ENCODE measurements at regions not wholly inside any gene's neighbourhood (a gene's known extent, or its start where the extent isn't known, plus 50 kb on each side); places are given as distances from the start of the nearest gene placed in this dataset.

- no peaks in the 10 kb centered on the region for H3K9me3 Mint-ChIP-seq (ENCODE audit: unreplicated experiment)
- H4K20me1 ChIP-seq (ENCODE audit: insufficient read depth, low read length) = no peaks in the 10 kb centered on the region
- H3K9ac ChIP-seq (ENCODE audit: low read length) = no peak overlapping the region
- H3K27me3 Mint-ChIP-seq (ENCODE audit: low read depth, unreplicated experiment) = peaks cover 6% of the 10 kb centered on the region
- no peak overlapping the region for H3K4me3 Mint-ChIP-seq (ENCODE audit: unreplicated experiment)
- H3K36me3 Mint-ChIP-seq (ENCODE audit: low read depth, unreplicated experiment) = no peaks in the 10 kb centered on the region
- H3K79me2 ChIP-seq (ENCODE audit: insufficient read depth, low read length) = no peaks in the 10 kb centered on the region
- no peaks in the 10 kb centered on the region for H3K27me3 ChIP-seq (ENCODE audit: insufficient read depth, low read length)
- FAIRE-seq (no peak), DNase-seq (ENCODE audit: low read depth) (no peak)
- no peak overlapping the region for H3K27ac ChIP-seq (ENCODE audit: low read depth, low read length)
- no peak overlapping the region for H3K27ac Mint-ChIP-seq (ENCODE audit: unreplicated experiment)
- no peaks in the 10 kb centered on the region for H3K4me1 ChIP-seq (ENCODE audit: insufficient read depth, low read length)
- no peaks in the 10 kb centered on the region for H3K4me1 Mint-ChIP-seq (ENCODE audit: low read depth, unreplicated experiment)
- H2AFZ ChIP-seq (ENCODE audit: low read depth, low read length) = no peak overlapping the region
- no peak overlapping the region for H3K4me3 ChIP-seq (ENCODE audit: insufficient read depth, low read depth, low read length)
- no peaks in the 10 kb centered on the region for H3K36me3 ChIP-seq (ENCODE audit: insufficient read depth, low read length)
- H3K9me3 ChIP-seq (ENCODE audit: insufficient read depth, low read depth, low read length) = peaks cover 3% of the 10 kb centered on the region
- no peak overlapping the region for H3K4me2 ChIP-seq (ENCODE audit: low read length)
- TF ChIP-seq CTCF (IDR thresholded peaks at IDR 0.05; ENCODE audit: insufficient read depth, low read depth, low read length) (no peak), EZH2 (IDR thresholded peaks at IDR 0.05; ENCODE audit: insufficient read depth, low read length) (no peak)
These were observed 160.0 kb upstream of the RALGAPA2 start for GRCh38 chr20:20872428-20872827.

DNA sequence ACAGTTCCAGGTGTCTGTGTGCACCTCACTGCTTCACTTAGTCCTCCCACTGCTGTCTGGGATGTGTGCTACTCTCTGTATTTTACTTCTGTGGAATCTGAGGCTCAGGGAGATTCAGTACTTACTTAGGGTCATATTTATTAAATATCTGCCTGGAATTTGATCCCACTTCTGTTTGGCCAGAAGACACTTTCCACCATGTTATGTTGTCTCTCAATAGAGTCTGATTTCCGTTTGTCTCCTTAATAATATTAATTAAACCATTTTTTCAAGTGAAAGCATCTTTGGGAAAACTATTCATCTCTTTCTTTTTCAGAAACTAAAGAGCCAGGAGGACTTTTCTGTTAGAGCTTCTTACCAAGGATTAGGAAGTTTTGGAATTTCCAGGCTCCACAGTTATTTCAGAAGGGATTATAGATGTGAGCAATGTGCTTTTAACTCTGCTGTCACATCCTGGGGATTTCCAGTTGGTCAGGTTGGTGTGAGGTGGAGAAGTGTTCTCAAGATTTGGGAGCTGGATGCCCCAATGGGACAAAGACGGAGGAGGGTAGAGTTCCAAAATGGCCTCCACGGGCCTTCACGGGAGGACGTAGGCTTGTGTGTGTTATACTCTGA lies 156.8 kb upstream of the RALGAPA2 start:
- H3K27me3 Mint-ChIP-seq (ENCODE audit: low read depth, unreplicated experiment) = peaks cover 6% of the 10 kb centered on the region
- Histone ChIP-seq H3K9ac (ENCODE audit: low read length) (no peak overlapping the region), H3K9me3 (ENCODE audit: insufficient read depth, low read depth, low read length) (no peaks in the 10 kb centered on the region), H3K27me3 (ENCODE audit: insufficient read depth, low read length) (no peaks in the 10 kb centered on the region), H3K4me3 (ENCODE audit: insufficient read depth, low read depth, low read length) (no peak overlapping the region), H2AFZ (ENCODE audit: low read depth, low read length) (no peak overlapping the region), H3K27ac (ENCODE audit: low read depth, low read length) (no peak overlapping the region), H3K4me1 (ENCODE audit: insufficient read depth, low read length) (no peaks in the 10 kb centered on the region), H3K79me2 (ENCODE audit: insufficient read depth, low read length) (no peaks in the 10 kb centered on the region), H3K4me2 (ENCODE audit: low read length) (no peak overlapping the region), H4K20me1 (ENCODE audit: insufficient read depth, low read length) (no peaks in the 10 kb centered on the region), H3K36me3 (ENCODE audit: insufficient read depth, low read length) (no peaks in the 10 kb centered on the region)
- H3K4me3 Mint-ChIP-seq (ENCODE audit: unreplicated experiment) = no peak overlapping the region
- H3K4me1 Mint-ChIP-seq (ENCODE audit: low read depth, unreplicated experiment) = no peaks in the 10 kb centered on the region
- DNase-seq (ENCODE audit: low read depth) (no peak), FAIRE-seq (no peak)
- H3K9me3 Mint-ChIP-seq (ENCODE audit: unreplicated experiment) = no peaks in the 10 kb centered on the region
- no peak overlapping the region for H3K27ac Mint-ChIP-seq (ENCODE audit: unreplicated experiment)
- no peaks in the 10 kb centered on the region for H3K36me3 Mint-ChIP-seq (ENCODE audit: low read depth, unreplicated experiment)
- TF ChIP-seq CTCF (IDR thresholded peaks at IDR 0.05; ENCODE audit: insufficient read depth, low read depth, low read length) (no peak), EZH2 (IDR thresholded peaks at IDR 0.05; ENCODE audit: insufficient read depth, low read length) (no peak)

DNA sequence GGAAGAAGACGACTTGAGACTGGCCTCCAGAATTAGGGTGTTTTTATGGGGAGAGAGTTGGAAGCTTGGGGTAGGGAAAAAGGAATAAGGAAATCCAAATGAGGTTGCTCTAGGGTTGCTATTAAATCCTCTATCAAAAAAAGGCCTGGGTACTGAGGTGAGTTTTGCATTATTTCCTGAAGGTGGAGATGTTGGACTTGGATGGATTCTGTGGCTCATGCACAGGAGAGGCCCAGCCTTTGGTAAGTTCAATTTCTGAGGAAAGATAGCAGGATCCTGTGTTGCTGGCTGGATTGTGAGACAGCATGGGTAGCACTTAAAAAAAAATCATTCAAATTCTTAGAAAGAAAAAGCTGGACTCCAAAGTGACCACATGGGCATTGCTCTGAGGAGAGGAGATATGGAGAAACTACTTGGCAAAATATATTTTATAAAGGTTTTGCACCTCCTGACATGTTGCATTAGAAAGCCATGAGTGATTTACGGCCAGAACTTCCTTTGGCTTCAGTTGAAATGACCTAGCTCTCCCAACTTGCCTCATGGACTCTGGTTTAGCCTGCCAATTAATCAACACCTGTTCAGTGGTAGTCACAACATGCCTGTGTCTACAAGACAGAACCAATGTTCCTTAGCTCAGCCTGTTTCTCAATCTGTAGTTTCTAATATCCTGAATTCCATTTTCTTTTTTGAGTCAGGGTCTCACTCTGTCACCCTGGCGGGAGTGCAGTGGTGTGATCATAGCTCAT lies 152.1 kb upstream of the RALGAPA2 start:
- Histone ChIP-seq H3K4me1 (ENCODE audit: insufficient read depth, low read length) (no peaks in the 10 kb centered on the region), H3K9ac (ENCODE audit: low read length) (no peak overlapping the region), H2AFZ (ENCODE audit: low read depth, low read length) (no peak overlapping the region), H3K4me3 (ENCODE audit: insufficient read depth, low read depth, low read length) (no peak overlapping the region), H3K36me3 (ENCODE audit: insufficient read depth, low read length) (no peaks in the 10 kb centered on the region), H3K79me2 (ENCODE audit: insufficient read depth, low read length) (no peaks in the 10 kb centered on the region), H3K9me3 (ENCODE audit: insufficient read depth, low read depth, low read length) (no peaks in the 10 kb centered on the region), H3K27me3 (ENCODE audit: insufficient read depth, low read length) (no peaks in the 10 kb centered on the region), H3K27ac (ENCODE audit: low read depth, low read length) (no peak overlapping the region), H4K20me1 (ENCODE audit: insufficient read depth, low read length) (no peaks in the 10 kb centered on the region), H3K4me2 (ENCODE audit: low read length) (no peak overlapping the region)
- DNase-seq (ENCODE audit: low read depth) (no peak), FAIRE-seq (no peak)
- Mint-ChIP-seq H3K4me1 (ENCODE audit: low read depth, unreplicated experiment) (peaks cover 5% of the 10 kb centered on the region), H3K36me3 (ENCODE audit: low read depth, unreplicated experiment) (no peaks in the 10 kb centered on the region), H3K4me3 (ENCODE audit: unreplicated experiment) (no peak overlapping the region), H3K27me3 (ENCODE audit: low read depth, unreplicated experiment) (peaks cover 19% of the 10 kb centered on the region), H3K27ac (ENCODE audit: unreplicated experiment) (no peak overlapping the region), H3K9me3 (ENCODE audit: unreplicated experiment) (no peaks in the 10 kb centered on the region)
- TF ChIP-seq CTCF (IDR thresholded peaks at IDR 0.05; ENCODE audit: insufficient read depth, low read depth, low read length) (no peak), EZH2 (IDR thresholded peaks at IDR 0.05; ENCODE audit: insufficient read depth, low read length) (no peak)
